PC-9 (cell line): ENCODE measurements at regions not wholly inside any gene's neighbourhood (a gene's known extent, or its start where the extent isn't known, plus 50 kb on each side); places are given as distances from the start of the nearest gene placed in this dataset.

ENCODE experiments used
- EZH2 ChIP-seq: fragments of 200-600 bp; sonication (generic); IDR thresholded peaks from 2 replicates; pipeline ENCODE4 v1.8.0; 2017; ENCODE audit warnings: antibody characterized with exemption, low read depth
- TF ChIP-seq, protein P1 (sequence below): fragments of 200-600 bp; sonication (generic); conservative IDR thresholded peaks from 2 replicates; pipeline ENCODE4 v1.6.1; 2017; ENCODE audit warnings: mixed run types, antibody characterized with exemption, mild to moderate bottlenecking, moderate library complexity

DNA sequence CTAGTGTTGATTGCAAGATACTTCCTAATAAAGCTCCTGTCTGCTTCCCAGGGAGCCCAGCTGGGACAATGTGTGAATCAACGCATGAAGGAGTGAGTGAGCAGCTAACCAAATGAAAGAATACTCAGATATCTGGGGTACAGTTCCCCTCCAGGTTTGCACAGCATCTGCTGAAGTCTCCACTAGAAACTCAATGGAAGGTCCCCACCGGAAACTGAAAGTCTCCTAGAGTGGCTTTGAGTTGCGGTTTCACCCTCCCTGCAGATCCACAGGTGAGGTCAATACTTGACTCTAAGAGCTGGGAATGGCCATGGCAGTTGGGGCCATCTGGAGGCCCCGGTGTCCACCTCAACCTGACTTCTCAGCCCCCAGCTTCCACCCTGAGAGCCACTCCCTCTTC is 198.2 kb upstream of the MSX2 start:
- TF ChIP-seq, protein P1, sequence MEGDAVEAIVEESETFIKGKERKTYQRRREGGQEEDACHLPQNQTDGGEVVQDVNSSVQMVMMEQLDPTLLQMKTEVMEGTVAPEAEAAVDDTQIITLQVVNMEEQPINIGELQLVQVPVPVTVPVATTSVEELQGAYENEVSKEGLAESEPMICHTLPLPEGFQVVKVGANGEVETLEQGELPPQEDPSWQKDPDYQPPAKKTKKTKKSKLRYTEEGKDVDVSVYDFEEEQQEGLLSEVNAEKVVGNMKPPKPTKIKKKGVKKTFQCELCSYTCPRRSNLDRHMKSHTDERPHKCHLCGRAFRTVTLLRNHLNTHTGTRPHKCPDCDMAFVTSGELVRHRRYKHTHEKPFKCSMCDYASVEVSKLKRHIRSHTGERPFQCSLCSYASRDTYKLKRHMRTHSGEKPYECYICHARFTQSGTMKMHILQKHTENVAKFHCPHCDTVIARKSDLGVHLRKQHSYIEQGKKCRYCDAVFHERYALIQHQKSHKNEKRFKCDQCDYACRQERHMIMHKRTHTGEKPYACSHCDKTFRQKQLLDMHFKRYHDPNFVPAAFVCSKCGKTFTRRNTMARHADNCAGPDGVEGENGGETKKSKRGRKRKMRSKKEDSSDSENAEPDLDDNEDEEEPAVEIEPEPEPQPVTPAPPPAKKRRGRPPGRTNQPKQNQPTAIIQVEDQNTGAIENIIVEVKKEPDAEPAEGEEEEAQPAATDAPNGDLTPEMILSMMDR: no peak
- TF ChIP-seq EZH2: no peak
